ENCODE measurements at regions not wholly inside any gene's neighbourhood (a gene's known extent, or its start where the extent isn't known, plus 50 kb on each side); places are given as distances from the start of the nearest gene placed in this dataset.

- TF ChIP-seq POLR2A (IDR thresholded peaks at IDR 0.05) = no peak
- intact Hi-C loops (cut with DNase I) = no loop called here
- Histone ChIP-seq H3K4me1 (peaks cover 0 to 4% (median 0%) of the 10 kb centered on the region in 3 donors), H3K4me3 (no peak overlapping the region), H3K9me3 (no peaks in the 10 kb centered on the region), H3K36me3 (no peaks in the 10 kb centered on the region), H3K27me3 (no peaks in the 10 kb centered on the region), H3K27ac (no peak overlapping the region)
- no peak for DNase-seq
- whole genome bisulfite sequencing, 2 donors = 59 to 64% methylated on average over 5 of the region's 5 CpGs
Measured at GRCh38 chr4:81595798-81596610, 124.3 kb upstream of the RASGEF1B start.

DNA sequence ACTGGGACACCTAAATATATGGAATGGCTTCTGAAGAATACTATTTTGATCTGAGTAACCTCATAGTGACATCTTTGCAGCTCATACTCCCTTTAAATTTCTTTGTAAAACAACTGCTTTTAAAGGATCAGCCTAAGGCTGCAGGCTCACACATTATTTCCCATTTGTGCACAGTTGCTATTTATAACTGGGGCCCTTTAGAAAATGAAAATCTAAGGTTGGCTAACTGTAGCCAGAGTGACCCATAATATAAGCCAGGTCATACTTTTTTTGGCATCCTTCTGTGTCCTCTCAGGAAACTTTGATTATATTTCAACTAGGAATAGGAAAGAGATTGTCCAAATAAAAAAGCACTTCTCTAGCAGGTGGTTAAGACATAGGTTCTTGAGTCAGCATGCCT is 123.6 kb upstream of the RASGEF1B start:
- Histone ChIP-seq H3K4me1 (no peaks in the 10 kb centered on the region), H3K36me3 (no peaks in the 10 kb centered on the region), H3K4me3 (no peak overlapping the region), H3K27me3 (no peaks in the 10 kb centered on the region), H3K27ac (no peak overlapping the region), H3K9me3 (no peaks in the 10 kb centered on the region)
- DNase-seq = no peak
- TF ChIP-seq POLR2A (IDR thresholded peaks at IDR 0.05) = no peak
- no peak for TF ChIP-seq CTCF (IDR thresholded peaks at IDR 0.05)
- intact Hi-C loops (cut with DNase I) = no loop called here

- Histone ChIP-seq H3K4me3 (no peak overlapping the region), H3K4me1 (no peaks in the 10 kb centered on the region), H3K27ac (no peak overlapping the region), H3K9me3 (no peaks in the 10 kb centered on the region), H3K36me3 (no peaks in the 10 kb centered on the region), H3K27me3 (no peaks in the 10 kb centered on the region)
- no peak for TF ChIP-seq CTCF (IDR thresholded peaks at IDR 0.05)
- TF ChIP-seq POLR2A (IDR thresholded peaks at IDR 0.05) = no peak
- no peak for DNase-seq
- intact Hi-C loops (cut with DNase I) = no loop called here
- 78 to 83% methylated on average over 4 of the region's 4 CpGs for WGBS, 2 donors
Measured at GRCh38 chr4:81594490-81595159, 122.9 kb upstream of the RASGEF1B start.

DNA sequence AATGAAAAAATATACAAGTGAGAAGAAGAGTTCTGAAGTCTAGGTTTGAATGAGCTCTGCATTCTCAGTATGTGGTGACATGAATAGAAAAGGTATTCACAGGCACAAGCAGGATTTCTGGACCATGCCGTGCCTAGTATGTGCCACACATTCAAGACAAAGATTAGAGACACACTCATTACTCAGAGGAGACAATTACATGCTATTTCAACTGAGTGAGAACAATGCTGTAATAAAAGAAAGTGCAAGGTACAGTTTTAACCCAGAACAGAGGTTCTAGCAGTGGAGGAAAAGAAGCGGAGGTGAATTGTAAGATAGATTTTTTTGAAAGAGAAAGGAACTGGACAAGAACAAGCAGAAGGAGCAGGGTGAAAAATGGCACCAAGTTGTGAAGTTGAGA is 121.0 kb upstream of the RASGEF1B start:
- 75 to 85% methylated on average over 2 of the region's 2 CpGs for WGBS, 2 donors
- intact Hi-C loops (cut with DNase I) = no loop called here

GRCh38 chr4:81590596-81590995 is 118.9 kb upstream of the RASGEF1B start:
- 67 to 100% methylated on average over 1 of the region's 1 CpG for WGBS, 2 donors
- DNase-seq = no peak
- no peaks in the 10 kb centered on the region for H3K9me3 ChIP-seq
- no peak for TF ChIP-seq POLR2A (IDR thresholded peaks at IDR 0.05)
- no peak for TF ChIP-seq CTCF (IDR thresholded peaks at IDR 0.05)
- intact Hi-C loops (cut with DNase I) = no loop called here
- H3K36me3 ChIP-seq = no peaks in the 10 kb centered on the region
- no peak overlapping the region for H3K27ac ChIP-seq
- no peaks in the 10 kb centered on the region for H3K27me3 ChIP-seq
- no peaks in the 10 kb centered on the region for H3K4me1 ChIP-seq
- no peak overlapping the region for H3K4me3 ChIP-seq

More for the DNA sequence above, 121.0 kb upstream of the RASGEF1B start:
- Histone ChIP-seq H3K4me1 (no peaks in the 10 kb centered on the region), H3K27me3 (no peaks in the 10 kb centered on the region), H3K4me3 (no peak overlapping the region), H3K9me3 (no peaks in the 10 kb centered on the region), H3K27ac (no peak overlapping the region), H3K36me3 (no peaks in the 10 kb centered on the region)
- no peak for DNase-seq
- TF ChIP-seq POLR2A (IDR thresholded peaks at IDR 0.05) (no peak), CTCF (IDR thresholded peaks at IDR 0.05) (no peak)

Measured in esophagus squamous epithelium (tissue), 5 donors.